GM19372 (cell line): ENCODE measurements at regions not wholly inside any gene's neighbourhood (a gene's known extent, or its start where the extent isn't known, plus 50 kb on each side); places are given as distances from the start of the nearest gene placed in this dataset.
"Not testable (repeated sequence)": the region's sequence is repeated elsewhere in the genome, so short reads cannot be mapped to it uniquely, and the experiment has no call there.

Experiments used
- ATAC-seq: cut with Tn5 transposase; IDR thresholded peaks from one replicate; pipeline ENCODE4 v1.9.1; 2021; ENCODE audit warnings: mild to moderate bottlenecking, low read depth, moderate library complexity; ENCODE audit not compliant: unreplicated experiment

DNA sequence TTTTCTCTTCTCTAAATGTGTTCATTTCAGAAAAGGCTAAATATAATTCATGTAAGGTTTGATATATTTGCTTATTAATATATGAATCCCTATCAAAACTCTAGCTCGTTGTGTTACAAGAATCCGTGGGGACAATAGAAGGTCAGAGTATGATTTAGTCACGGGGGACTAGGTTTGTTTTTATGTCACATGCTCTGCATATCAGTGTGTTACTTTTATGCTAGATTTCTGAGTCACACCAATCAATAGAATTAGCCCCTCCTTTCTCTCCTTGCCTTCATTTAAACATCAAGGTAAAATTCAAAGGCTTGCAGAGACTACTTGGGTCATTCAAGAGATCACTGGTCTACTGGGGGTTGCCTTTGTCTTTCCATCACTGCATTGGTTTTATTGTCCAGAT lies 636.1 kb downstream of the NR2F2 start:
- no peak for ATAC-seq

DNA sequence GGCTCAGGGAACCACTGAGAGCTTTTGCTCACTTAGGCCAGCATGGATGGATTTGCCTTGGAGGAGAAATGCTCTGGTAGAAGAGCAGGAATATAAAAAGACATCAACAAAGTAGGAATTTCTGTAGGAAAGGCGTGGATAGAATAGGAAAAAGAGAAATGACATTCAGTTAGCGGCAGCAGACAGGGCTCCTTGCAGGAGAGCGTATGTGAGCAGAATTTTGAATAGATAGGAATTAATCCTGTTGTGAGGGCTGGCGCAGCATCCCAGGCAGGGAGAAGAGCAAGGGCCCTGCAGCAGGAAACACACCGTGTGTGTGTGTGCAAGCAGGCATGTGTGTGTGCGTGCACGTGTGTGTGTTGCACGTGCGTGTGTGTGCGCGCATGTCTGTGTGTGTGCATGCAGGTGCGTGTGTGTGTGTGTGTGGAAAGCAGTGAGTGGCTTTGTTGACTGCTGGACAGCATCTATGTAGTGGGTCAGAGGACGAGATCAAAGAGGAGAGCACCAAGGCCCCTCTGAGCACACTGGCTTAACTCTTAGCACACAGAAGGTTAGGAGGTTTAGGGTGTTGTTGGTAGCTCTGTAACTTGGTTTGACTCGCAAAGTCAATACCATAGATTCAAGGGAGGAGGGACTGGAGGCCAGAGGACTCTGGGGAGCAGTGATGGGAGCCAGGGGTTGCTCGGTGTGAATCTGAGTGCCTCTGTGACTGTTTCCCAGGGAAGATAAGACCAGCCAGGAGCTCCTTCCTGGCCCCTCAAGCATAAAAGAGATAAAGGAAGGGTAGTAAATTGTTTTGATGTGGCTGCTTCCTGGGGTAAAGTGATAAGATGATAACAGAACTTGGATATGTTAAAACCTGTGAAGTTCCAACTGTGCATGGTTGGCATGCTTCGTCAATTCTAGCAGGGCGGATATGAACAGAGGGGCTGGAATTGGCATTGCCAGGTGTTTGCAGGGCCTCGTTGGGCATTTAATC lies 639.5 kb downstream of the NR2F2 start:
- no peak for ATAC-seq

DNA sequence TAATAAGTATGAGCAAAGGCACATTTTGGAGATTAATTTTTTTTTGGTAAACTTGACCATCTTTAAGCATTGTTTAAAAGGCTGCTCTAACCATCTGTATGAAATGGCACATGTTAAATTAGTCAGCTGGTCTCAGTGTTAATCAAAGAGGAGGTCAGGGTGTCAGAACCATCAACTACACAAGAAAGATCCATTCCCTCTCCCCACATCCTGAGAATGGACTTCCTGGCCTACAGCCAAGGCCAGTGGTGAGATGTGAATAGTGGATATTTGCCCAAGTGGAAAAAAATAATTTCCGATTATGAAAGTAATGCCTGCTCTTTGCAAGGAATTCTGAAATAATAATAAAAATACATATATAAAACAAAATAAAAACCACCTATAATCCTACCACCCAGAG lies 641.7 kb downstream of the NR2F2 start:
- no peak for ATAC-seq

DNA sequence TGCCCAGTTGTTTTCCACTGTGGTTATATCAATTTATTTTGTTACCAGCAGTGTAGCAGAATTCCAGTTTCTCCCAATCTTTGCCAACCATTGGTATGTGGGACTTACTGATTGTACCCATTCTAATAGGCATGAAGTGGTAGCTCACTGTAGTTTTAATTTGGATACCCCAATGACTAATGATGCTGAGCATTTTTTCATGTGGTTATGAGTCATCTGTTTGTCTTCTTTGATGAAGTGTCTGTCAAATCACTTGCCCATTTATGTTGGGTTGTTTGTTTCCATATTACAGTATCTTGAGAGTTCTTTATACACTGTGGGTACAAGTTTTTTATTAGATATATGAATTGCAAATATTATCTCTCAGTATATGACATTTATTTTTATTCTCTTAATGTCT lies 644.3 kb downstream of the NR2F2 start:
- no peak for ATAC-seq

DNA sequence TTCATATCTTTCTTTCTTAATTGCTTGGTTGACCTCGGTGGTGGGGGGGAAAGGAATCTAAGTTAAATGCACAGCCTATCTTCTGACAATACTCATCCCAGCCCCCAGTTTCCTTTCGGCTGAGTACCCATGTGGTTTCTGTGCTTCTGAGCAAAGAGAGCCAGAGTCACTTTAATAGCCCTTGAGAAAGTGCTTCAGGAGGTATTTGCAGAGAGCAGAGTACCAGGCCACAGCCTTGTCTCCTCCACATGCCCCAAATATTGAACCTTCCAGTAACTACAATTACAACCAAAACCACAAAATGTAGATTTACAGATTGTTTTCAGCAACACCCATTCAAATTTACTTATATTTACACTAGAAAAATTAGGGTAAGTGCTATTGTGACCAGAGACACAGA lies 647.4 kb downstream of the NR2F2 start:
- no peak for ATAC-seq

DNA sequence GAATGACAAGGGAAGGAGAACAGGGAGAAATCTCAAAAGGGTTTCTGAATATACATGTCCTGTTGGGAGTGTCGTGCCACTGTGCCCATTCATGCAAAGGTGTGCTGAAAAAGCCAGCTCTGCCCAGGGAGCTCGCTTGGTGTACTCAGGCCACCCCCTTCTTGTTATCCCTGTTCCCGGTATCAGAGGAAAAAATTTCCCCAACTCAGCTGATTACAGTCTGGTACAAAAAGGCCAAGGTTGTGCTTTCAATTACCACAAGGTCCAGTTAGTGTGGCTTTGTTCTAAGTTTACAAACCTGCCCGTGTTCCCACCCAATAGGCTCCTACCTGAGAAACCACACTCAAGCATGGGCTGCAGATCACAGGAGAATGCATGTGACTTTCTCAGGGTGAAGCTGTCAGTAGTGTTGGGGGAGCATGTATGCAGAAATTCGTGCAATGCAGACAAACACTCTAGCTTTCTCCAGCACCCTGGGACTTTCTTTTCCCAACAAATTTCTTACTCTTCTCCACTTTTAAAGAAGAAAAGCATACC lies 648.5 kb downstream of the NR2F2 start:
- no peak for ATAC-seq

DNA sequence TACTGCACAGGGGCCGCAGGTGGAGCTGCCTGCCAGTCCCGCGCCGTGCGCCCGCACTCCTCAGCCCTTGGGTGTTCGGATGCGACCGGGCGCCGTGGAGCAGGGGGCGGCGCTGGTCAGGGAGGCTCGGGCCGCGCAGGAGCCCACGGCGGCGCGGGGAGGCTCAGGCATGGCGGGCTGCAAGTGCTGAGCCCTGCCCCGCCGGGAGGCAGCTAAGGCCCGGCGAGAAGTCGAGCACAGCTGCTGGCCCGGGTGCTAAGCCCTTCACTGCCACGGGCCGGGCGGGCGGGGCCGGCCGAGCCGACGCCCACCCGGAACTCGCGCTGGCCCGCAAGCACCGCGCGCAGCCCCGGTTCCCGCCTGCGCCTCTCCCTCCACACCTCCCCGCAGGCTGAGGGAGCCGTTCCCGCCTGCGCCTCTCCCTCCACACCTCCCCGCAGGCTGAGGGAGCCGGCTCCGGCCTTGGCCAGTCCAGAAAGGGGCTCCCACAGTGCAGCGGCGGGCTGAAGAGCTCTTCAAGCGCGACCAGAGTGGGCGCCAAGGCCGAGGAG lies 653.7 kb downstream of the NR2F2 start:
- ATAC-seq: not testable (repeated sequence)

DNA sequence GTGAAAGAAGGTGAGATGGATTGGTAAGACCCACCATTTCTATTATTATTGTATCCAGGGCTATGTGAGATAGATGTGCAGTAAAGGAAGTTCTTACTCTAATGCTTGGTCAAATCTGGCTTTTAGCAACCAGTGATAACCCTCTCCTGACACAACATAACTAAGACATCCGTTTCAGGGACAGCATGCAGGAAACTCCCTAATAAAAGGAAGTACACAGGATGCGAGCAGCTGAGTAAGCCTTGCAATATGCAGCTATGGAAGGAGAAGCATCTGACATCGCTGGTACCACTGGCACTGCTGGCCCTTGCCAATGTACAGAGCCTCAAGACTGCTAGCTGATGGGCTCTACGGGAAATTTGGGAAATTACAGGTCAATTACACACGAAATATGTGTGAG lies 662.3 kb downstream of the NR2F2 start:
- no peak for ATAC-seq

DNA sequence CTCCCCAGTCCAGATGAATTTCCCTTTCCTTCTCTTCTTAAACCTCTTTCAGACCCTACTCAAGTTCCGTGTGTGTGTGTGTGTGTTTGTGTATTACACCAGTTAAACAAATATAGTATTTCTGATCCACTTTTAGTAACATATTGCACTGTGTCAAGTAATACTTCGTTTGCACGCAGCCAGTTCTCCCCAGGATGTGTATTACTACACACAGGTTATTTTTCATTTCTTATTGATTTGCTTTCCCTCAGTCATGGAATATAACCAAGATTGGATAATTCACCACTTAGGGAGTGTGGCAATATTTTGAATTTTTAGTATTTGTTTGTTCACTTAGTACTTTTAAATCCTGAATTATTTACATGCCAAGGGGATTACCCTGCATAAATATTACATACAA lies 667.0 kb downstream of the NR2F2 start:
- no peak for ATAC-seq

DNA sequence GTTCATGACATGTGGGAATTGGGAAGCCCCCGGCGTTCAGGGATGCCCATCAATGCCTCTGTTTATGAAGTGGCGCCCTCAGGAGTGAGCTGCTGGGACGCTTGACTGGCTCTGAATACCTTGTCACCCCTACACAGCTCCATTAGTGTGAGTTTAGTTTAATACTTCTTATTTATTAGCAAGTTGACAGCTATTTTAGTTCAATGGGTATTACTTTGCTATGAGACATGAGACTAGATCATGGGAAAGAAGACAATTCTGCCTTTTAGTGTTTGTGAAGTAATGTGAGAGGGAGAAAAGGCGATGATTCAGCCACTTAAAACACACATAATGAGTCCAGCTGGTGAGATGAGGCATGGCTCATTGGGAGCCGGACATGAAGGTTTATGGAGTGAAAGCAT lies 678.5 kb downstream of the NR2F2 start:
- no peak for ATAC-seq

DNA sequence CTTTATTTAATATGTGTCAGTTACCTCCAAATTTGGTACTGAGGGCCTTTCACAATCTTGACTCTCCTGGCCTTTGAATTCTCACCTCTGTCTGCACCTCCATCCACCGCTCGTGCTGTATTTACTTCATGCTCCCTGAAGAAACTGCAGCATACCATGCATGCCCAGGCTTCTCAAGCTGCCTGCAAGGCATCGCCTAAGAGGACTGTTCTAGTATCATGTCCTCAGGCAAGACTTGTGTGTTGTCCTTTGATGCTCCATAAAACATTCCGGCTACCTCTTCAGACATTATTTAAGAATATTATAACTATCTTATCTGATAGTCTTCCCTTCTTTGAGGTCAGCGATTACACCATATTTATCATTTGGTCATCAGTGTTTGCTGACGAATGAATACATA lies 682.5 kb downstream of the NR2F2 start:
- ATAC-seq: no peak

DNA sequence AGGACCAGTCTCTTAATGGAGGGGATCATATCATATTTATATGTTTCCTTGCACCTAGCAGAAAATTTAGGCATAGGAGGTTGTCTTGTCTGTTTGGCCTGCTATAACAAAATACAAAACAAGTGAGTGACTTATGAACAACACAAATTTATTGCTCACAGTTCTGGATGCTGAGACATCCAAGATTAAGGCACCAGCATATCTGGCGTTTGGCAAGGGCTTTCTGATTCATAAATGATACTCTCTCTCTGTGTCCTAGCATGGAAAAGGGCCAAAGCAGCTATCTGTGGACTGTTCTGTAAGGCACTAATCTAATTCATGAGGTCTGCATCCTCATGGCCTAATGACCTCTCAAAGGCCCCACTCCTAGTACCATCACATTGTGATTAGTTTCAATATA lies 683.0 kb downstream of the NR2F2 start:
- ATAC-seq: no peak

DNA sequence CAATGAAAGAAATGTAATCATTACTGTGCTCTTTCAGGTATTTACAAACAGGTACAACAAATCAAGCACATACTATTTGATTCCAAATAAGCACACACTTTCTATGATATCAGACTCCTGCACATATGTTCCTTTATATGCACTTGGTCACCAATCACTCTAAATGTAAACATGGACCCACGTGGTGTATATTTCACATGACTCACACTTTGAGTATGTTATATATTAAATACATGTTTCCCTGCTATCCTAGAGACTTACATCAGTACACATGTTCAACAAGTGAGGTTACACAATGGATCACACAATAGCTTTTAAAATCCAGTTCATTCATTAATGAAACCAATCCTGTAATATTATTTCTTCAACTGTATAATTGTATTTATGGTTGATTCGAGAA lies 683.5 kb downstream of the NR2F2 start:
- no peak for ATAC-seq

DNA sequence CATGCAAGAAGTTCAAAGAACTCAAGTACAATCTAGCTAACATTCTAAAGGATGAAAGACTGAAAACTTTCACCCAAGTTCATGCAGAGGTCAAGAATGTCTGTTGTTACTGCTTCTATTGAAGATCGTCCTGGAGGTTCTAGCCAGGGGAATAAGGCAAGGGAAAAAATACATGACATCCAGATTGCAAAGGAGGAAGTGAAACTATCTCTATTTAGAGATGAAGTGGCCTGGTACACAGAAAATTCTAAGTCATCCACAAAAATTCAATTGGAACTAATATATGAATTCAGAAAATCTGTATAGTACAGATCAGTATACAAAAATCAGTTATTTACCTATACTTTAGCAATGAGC lies 693.0 kb downstream of the NR2F2 start:
- ATAC-seq: no peak

DNA sequence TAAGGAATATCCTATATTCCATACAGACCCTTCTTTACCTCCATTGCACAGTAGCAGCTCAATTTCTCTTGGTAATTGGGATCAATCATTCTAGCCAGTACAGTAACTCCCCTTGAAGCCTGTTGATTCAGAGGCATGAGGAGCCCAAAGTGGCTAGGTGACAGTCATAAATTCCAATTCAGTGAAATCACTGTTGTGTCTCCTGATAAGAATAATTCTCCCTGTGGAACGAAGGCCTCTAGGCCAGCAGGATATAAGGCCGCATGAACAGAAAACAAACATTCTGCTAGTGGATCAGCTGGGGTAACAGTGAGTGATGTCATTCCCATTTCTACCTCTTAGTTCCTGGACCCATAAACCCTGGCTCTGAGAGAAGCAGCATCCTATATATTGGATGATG lies 696.3 kb downstream of the NR2F2 start:
- no peak for ATAC-seq

DNA sequence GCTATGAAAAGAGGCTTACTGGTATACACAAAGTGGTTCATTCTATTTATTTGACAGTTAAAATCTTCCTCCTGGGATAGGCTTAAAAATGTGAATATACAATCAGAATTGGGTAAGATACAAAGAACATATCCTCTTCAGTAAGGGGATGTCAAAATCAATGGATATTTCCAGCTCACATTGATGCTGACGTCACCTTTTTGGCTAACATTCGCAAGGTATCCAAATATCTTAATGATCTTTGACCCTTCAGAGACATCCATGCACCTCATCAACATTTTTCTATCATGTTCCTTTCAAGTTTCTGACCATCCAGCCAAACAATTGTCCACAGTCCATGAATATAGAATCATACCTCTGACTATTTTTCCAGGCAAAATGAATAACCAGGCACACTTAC lies 697.3 kb downstream of the NR2F2 start:
- ATAC-seq: no peak

DNA sequence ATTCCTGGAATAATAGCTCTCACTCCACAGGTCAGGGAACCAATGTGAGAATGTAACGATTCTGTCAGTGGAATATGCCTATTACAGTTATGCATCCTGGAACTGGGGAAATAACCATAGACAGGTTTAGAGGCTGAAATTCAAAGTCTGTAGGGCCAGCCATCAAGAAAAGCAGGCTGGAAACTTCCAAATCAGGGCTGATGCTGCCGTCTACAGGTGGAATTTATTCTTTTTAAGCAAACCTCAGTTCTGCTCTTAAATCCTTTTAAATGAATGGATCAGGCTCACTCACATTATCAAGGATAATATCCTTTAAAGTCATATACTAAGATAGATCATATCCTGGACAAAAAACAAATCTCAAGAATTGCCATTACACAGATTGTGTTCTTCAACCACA lies 699.8 kb downstream of the NR2F2 start:
- no peak for ATAC-seq

DNA sequence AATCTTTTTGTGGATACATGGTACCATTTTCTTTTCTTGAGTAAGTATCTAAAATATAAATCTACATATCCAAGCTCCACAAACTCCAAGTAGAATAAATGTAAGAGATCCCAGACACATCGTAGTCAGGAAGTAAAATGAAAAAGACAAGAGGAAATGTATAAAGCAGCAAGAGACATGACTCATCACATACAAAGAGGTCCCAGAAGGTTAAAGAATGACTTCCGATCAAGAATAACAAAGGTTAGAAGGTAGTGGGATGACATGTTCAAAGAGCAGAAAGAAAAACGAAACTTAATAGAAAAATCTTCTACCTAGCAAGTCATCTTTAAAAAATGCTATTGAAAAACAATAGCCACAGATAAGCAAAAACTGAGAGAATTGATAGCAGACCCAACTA lies 705.8 kb downstream of the NR2F2 start:
- no peak for ATAC-seq

DNA sequence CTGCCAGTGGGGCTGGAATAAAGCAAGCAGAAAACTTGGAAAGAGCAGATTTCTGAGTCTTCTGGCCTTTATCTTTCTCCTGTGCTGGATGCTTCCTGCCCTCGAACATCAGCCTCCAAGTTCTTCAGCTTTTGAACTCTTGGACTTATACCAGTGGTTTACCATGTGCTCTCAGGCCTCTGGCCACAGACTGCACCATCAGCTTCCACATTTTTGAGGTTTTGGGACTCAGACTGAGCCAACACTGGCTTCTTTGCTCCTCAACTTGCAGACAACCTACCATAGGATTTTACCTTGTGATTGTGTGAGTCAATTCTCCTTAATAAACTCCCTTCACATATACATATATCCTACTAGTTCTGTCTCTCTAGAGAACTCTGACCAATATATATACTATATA lies 706.6 kb downstream of the NR2F2 start:
- no peak for ATAC-seq

DNA sequence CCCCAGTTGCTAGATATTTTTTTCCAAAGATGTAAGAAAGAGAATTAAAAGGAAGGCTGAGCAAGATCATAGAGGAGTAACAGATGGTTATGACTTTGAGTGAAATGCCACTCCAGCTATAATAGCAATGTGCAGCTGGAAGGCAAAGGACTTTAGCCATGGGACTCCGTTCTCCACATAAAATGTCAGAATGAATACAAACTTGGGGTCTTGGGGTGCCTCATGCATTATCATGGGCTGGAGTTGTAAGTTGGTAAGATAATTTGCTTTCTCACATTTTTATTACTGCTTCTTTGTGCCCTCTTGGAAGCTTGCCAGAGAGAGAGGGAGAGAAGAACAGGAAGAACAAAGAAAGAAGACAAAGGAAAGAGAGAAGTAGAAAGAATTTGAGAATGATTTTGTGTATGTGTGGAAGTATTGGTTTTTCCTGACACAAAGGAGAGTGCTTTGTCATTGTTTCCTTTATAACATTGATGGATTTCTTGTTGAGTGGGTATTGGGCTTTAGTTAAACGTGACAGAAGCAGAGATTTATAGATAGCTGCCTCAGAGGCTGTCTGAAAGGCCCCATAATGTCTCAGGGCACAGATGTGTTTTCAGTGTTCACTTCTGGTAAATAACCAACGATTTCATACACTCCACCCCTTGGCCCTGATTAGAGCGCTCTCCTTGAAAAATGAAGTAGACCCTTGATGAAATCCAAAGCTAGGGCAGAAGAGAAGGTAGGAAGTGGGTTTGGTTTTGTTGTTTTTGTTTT lies 715.3 kb downstream of the NR2F2 start:
- ATAC-seq: no peak

DNA sequence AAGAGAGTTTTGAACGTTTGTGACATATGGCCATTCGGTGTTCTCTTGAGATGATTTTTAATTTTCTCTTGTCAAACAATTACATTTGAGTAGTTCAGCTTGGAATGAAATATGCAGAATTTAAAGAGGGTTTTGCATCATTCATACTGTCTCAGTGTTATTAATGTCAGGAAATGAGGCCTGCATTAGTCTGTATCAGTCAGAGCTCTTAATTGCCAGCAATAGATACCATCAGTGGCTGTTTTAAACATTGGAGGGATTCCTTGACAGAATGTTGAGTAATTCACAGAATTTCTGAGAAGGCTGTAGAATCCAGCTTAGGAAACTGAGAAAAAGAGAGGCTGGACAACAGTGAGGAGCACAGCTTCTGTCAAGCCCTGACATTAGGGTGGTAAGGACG lies 722.0 kb downstream of the NR2F2 start:
- ATAC-seq: no peak
